GM12891 (cell line): ENCODE measurements at regions not wholly inside any gene's neighbourhood (a gene's known extent, or its start where the extent isn't known, plus 50 kb on each side); places are given as distances from the start of the nearest gene placed in this dataset.

Experiments used
- DNase-seq: peaks from one replicate; pipeline ENCODE4 v3.0.0; 2011; ENCODE audit warnings: low spot score; ENCODE audit not compliant: insufficient read length
- FAIRE-seq: peaks from 2 replicates; lab custom pipeline; 2011; peaks lifted over from hg19 to GRCh38; lab: Jason Lieb, UNC
- PAX5 ChIP-seq: IDR thresholded peaks from 2 replicates; pipeline ENCODE4 v1.6.1; 2011; ENCODE audit warnings: low read length, moderate library complexity, mild to moderate bottlenecking; ENCODE audit not compliant: insufficient read depth, severe bottlenecking
- POLR2A ChIP-seq: IDR thresholded peaks from 2 replicates; pipeline ENCODE4 v1.6.1; 2011; ENCODE audit warnings: low read depth, low read length, control low read depth
- POLR2AphosphoS5 ChIP-seq: IDR thresholded peaks from 2 replicates; pipeline ENCODE4 v1.6.1; 2011; ENCODE audit warnings: low read depth, low read length, control low read depth
- POU2F2 ChIP-seq: IDR thresholded peaks from 2 replicates; pipeline ENCODE4 v1.6.1; 2011; ENCODE audit warnings: low read depth, mild to moderate bottlenecking, control low read depth, low read length, moderate library complexity
- SPI1 ChIP-seq: IDR thresholded peaks from 2 replicates; pipeline ENCODE4 v1.6.1; 2011; ENCODE audit warnings: low read depth, low read length, control low read depth
- TAF1 ChIP-seq: IDR thresholded peaks from 2 replicates; pipeline ENCODE4 v1.6.1; 2011; ENCODE audit warnings: low read depth, low read length, control low read depth

DNA sequence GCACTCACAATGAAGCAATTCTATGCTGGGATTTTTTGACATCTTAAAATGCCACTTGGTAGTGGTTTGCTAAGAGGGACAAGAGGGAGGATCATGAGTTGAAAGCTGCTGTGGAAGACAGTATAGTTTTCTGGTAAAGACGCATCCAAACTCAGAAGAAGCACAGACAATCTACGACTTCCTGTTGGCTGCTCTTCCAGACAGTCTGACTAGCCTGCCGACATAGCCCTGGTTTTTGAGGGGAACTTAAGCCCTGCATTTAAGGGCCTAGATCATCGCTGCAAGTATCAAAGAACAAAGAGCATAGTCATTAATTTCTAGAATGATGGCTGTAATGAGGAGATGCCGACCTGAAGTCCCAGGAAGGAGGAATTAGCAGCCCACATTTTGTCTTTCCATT is 99.9 kb upstream of the IKZF1 start:
- FAIRE-seq (no peak), DNase-seq (no peak)
- no peak for TF ChIP-seq TAF1
- no peak for TF ChIP-seq SPI1
- no peak for TF ChIP-seq PAX5
- TF ChIP-seq POLR2AphosphoS5, result no peak
- no peak for TF ChIP-seq POU2F2
- TF ChIP-seq POLR2A, result no peak

DNA sequence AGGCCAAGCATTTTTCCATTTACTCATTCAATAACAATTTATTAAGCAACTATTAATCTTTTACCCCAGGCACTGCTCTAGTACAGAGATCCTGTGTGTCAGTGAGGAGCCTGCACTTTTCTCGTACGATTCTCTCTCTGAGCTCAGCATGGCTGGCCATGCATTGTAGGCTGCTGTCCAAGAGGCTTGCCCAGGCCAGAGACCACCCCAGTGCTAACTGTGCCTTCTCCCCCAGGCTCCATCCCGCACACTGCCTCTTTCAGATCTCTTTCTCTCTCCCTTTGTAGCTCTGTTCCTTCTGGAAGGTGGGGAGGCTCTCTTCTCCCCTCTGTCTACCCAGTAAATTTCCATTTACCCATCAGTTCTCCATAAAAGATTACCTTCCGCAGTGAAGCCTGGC is 101.0 kb upstream of the IKZF1 start:
- FAIRE-seq (no peak), DNase-seq (no peak)
- TF ChIP-seq TAF1, result no peak
- TF ChIP-seq PAX5, result no peak
- no peak for TF ChIP-seq SPI1
- TF ChIP-seq POLR2A, result no peak
- TF ChIP-seq POLR2AphosphoS5, result no peak
- no peak for TF ChIP-seq POU2F2

DNA sequence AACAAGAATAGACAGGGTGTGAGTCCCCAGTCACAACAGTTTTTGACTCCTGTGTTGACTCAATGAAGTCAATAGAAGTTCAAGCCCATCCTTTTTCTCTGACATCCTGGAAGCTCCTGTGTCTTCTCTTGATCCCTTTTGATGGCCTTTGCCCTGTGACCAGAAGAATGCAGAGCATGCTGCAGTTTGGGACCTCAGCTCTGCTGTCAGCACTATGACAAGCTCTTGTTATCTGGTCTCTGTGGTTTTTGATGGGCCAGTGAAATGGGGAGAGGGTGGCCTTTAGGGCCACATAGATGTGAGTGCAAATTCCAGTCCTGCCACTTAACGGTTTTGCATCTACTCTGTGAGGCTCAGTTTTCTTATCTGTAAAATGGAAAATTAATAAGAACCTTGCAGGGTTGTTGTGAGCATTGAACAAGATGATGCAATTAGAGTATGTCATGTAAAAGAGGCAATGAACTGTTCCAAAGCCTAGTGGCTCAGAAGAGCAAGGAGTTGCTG is 102.4 kb upstream of the IKZF1 start:
- no peak for FAIRE-seq
- TF ChIP-seq PAX5, result no peak
- no peak for TF ChIP-seq TAF1
- no peak for TF ChIP-seq POLR2AphosphoS5
- TF ChIP-seq SPI1, result no peak
- TF ChIP-seq POLR2A, result no peak
- TF ChIP-seq POU2F2, result no peak
- DNase-seq, result no peak

DNA sequence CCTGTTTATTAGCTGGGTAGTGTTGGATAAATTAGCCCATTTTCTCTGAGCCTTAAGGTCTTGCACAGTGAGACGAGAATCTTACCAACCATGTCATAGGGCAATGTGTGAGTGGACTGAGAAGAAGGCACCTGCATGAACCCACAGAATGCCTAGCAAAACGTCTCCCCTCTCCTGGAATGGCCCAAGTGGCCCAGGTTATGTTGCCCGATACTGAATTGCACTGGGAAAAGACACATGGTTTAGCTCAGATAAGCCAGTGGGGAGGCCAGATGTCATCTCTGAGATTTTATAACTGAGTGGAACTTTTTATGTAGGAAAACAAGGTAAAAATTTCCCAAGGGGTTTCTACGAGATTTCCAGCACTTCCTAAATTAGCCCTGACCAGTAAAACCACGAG is 104.7 kb upstream of the IKZF1 start:
- peak; percentile 13 for FAIRE-seq
- no peak for TF ChIP-seq POU2F2
- no peak for TF ChIP-seq TAF1
- TF ChIP-seq POLR2AphosphoS5, result no peak
- TF ChIP-seq POLR2A, result no peak
- TF ChIP-seq SPI1, result no peak
- no peak for TF ChIP-seq PAX5
- DNase-seq, result no peak

DNA sequence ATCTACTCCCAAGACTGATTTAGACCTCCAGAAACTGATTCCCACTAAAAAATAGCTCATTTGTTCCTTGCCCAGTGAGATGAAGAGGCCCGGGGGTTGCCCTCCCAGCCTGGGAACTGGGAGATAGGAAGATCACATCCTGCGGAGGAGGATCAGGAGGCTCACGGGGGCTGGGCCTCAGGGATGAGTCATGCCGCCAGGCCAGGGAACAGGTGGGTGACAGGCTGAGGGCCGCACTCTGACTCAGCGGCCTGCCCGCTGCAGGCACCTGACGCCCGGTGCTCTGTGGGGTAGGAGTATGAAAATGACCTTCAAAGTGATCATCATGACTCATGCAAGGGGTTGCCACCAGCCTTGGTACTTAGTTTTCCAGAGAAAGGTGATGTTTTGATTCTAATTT is 104.5 kb upstream of the ZPBP start:
- peak; percentile 76 for FAIRE-seq
- 0 out of 2 replicates have a peak, but pooled peaks have one; percentile 20 for TF ChIP-seq POU2F2
- TF ChIP-seq PAX5, result no peak
- peak; percentile 42 for DNase-seq

DNA sequence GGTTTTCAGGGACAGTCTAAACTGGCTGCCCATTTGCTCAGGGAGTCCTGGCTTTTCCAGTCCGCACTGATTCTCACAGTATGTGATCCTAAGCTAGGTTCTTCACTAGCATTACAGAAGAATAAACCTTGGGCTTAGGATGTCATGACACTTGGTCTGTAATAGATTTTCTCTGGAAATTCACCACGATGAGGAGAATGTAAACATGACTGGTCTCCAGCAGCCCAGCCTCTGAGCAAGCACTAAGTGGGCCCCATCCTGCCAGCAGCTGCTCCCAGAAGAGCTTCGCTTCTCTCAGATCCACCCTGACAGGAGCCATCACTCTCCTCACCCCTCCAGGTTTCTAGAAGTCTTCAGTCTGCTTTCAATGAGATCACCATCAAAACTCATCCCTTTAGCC is 103.7 kb upstream of the ZPBP start:
- TF ChIP-seq SPI1 (no peak), POLR2AphosphoS5 (no peak), POLR2A (no peak), TAF1 (no peak), POU2F2 (no peak), PAX5 (no peak)
- no peak for DNase-seq
- FAIRE-seq, result peak; percentile 5

DNA sequence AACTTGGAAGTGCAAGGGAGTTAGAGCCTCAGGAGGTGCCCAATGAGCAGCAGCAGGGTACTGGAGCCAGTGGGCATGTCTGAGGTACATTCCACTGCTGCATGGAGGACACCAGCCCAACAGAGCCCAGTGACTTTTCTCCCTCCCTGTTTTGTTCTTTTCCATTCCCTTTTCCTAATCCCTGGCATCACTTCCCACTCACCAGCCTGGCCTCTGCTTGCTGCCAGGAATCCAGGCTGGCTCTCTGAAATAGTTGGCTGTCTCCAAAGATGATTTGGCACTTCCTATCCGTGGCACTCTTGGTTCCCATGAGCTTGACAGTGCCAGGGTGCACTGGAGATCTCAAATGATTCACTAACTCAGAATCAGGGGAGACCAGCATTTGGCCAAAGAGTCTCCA is 97.7 kb upstream of the ZPBP start:
- FAIRE-seq (no peak), DNase-seq (no peak)
- no peak for TF ChIP-seq TAF1

DNA sequence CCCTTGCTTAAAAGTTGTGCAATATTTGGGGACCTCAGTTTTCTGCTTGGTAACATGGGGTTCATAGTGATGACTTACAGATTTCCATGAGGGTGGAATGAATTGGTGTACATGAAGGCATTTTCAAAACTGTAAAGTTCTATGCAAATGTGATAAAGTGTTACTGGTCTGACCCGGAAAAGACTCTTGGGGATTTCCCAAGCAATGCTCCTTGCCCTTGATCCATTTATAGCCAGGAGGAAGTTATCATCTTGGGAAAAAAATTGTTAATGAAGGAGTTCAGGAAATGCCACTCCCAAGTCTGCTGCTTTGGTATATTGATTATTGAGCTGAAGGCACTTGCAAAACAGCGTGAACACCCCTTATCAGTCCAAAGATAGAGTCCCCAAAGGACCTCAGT is 96.3 kb upstream of the ZPBP start:
- DNase-seq, result no peak
- FAIRE-seq, result no peak
- TF ChIP-seq POLR2A (no peak), POU2F2 (no peak), POLR2AphosphoS5 (no peak), SPI1 (no peak), PAX5 (no peak), TAF1 (no peak)

DNA sequence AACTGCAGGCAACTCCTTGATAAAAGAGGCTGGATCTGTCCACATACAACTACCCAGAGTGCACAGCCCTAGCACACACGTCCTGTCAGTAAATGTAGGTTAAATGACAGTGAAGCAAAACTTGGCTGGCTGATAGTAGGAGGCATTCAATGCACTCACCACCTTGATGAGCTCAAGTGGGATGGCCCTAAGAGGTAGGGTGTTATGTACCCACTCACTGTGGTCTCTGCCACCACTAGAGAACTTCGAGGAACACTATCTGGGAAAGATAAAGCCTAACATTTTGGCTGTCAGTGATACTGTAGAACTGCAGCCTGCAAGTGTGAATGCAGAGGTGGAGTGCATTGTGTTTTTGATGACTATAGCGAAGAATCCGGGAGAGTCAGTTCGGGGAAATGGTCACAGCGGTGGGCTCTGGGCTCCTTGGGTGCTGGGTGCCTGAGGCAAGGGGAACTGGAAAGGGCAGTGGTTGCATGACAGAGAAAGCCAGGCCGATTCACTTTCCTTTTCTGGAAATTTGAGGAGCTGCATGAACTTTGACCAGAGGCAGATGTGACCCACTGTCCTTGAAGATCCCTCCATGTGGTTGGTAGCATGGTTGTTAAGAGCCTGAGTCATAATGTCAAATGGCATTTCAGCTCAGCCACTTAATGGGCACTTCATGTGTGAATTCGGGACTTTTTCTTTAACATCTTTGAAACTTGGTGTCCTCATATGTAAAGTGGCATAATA is 93.1 kb upstream of the ZPBP start:
- no peak for TF ChIP-seq POLR2AphosphoS5
- no peak for TF ChIP-seq SPI1
- TF ChIP-seq POLR2A, result no peak
- no peak for TF ChIP-seq TAF1
- no peak for TF ChIP-seq POU2F2
- no peak for TF ChIP-seq PAX5
- peak; percentile 16 for FAIRE-seq
- no peak for DNase-seq

DNA sequence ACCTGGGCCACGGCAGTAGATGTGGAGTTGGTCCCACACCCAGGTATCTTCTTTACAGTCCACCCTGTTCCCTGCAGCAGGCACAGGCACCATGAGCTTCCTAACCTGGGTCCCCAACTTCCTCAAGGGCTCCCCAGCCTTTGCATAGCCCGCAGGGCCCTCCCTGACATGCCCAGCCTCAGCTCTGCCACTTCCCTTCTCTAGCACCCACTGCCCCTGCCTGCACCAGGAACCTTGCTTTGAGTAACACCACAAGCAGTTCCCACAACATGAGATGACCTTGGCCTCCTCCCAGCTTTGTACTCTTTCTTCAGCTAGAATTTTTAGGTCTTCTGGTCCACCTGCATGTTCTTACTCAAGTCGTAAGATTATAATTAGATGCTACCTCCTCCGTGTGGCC is 92.2 kb upstream of the ZPBP start:
- TF ChIP-seq POLR2AphosphoS5, result no peak
- no peak for TF ChIP-seq POLR2A
- TF ChIP-seq PAX5, result no peak
- no peak for TF ChIP-seq TAF1
- no peak for TF ChIP-seq SPI1
- TF ChIP-seq POU2F2, result no peak
- FAIRE-seq (no peak), DNase-seq (no peak)
